Naive B cell (primary cell): ENCODE measurements at regions not wholly inside any gene's neighbourhood (a gene's known extent, or its start where the extent isn't known, plus 50 kb on each side); places are given as distances from the start of the nearest gene placed in this dataset.

Experiments
- ATAC-seq, 2 donors: fragments of 150-1000 bp; cut with Tn5 transposase; 2 replicates each; pipeline ENCODE4 v1.10.0; 2021; ENCODE audit warnings: low read depth in 2 of 2, mild to moderate bottlenecking in 2 of 2, moderate library complexity in 2 of 2
- DNase-seq: peaks from one replicate; pipeline ENCODE4 v3.0.0; 2022
- H3K27ac Mint-ChIP-seq, 6 donors: one replicate each; pipeline ENCODE4 v1.8.0; 2020 to 2022; ENCODE audit warnings: mild to moderate bottlenecking in 6 of 6, mixed read lengths in 6 of 6, moderate library complexity in 5 of 6, inconsistent platforms in 2 of 6
- H3K27me3 Mint-ChIP-seq, 3 donors: one replicate each; pipeline ENCODE4 v1.8.0; 2021 to 2022; ENCODE audit warnings: mixed read lengths in 3 of 3, mild to moderate bottlenecking in 1 of 3
- H3K36me3 Mint-ChIP-seq, 2 donors: one replicate each; pipeline ENCODE4 v1.8.0; 2020 to 2022; ENCODE audit warnings: mixed read lengths in 2 of 2, inconsistent platforms in 1 of 2, mild to moderate bottlenecking in 1 of 2
- H3K4me1 Mint-ChIP-seq, 3 donors: one replicate each; pipeline ENCODE4 v1.8.0; 2020 to 2022; ENCODE audit warnings: mixed read lengths in 3 of 3, inconsistent platforms in 1 of 3, mild to moderate bottlenecking in 1 of 3, moderate library complexity in 1 of 3
- H3K4me3 Mint-ChIP-seq, 8 donors: one replicate each; pipeline ENCODE4 v1.8.0; 2020 to 2022; ENCODE audit warnings: mild to moderate bottlenecking in 8 of 8, mixed read lengths in 8 of 8, moderate library complexity in 8 of 8, inconsistent platforms in 2 of 8
- H3K9me3 Mint-ChIP-seq, 7 donors: one replicate each; pipeline ENCODE4 v1.8.0; 2020 to 2022; ENCODE audit warnings: mixed read lengths in 7 of 7, mild to moderate bottlenecking in 5 of 7, inconsistent platforms in 2 of 7, moderate library complexity in 1 of 7

GRCh38 chr2:204171432-204172144 lies 235.0 kb downstream of the ICOS start:
- DNase-seq (no peak), ATAC-seq (no peak)
- Mint-ChIP-seq H3K27me3 (peaks cover 0 to 8% (median 0%) of the 10 kb centered on the region in 3 donors), H3K4me3 (no peak overlapping the region), H3K27ac (no peak overlapping the region), H3K36me3 (no peaks in the 10 kb centered on the region), H3K4me1 (no peaks in the 10 kb centered on the region), H3K9me3 (peaks cover 0 to under 1% (median 0%) of the 10 kb centered on the region in 7 donors)

DNA sequence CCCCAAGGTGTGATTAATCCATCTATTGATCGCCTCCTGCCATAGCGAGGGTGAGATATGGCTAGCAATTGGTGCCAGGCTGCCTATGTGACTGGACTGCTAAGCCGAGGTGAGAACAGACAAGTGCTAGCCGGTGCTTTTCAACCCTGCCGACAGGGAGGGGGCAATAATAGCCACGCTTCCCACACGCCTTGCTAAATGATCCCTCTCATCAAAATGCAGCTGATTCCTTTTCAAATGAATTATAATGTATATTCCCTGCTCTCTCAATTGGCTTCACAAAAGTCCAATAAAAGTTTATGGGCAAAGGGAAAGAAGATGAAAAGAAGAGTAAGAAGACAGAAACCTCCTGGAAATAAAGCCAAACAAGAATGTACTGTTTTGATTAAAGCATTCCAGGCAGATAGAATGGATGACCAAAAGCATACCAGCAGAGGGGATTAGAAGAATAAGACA lies 235.6 kb downstream of the ICOS start:
- Mint-ChIP-seq H3K27me3 (peaks cover 0 to 8% (median 0%) of the 10 kb centered on the region in 3 donors), H3K36me3 (no peaks in the 10 kb centered on the region), H3K4me3 (no peak overlapping the region), H3K9me3 (no peaks in the 10 kb centered on the region), H3K27ac (no peak overlapping the region), H3K4me1 (no peaks in the 10 kb centered on the region)
- no peak for DNase-seq
- no peak for ATAC-seq

DNA sequence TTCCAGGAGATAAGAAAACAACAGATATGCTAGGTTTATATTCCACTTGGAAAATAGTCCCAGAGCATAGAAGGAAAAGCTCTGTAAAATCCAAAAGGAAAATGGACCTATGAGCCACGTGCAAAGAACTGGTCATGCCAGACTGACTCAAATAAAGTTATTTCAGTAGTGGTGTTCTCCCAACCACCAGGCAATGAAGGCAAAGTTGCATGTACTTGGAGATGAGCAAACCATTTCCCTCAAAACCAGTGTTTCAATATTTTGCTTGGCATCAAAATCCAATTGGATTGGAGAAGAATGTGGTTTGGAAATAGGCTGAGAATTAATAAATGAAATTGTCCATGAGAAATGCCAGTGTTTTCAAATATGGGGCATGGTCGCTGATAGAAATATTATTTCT lies 237.5 kb downstream of the ICOS start:
- no peak overlapping the region for H3K4me3 Mint-ChIP-seq
- H3K36me3 Mint-ChIP-seq: no peaks in the 10 kb centered on the region
- H3K27me3 Mint-ChIP-seq: peaks cover 0 to 9% (median 6%) of the 10 kb centered on the region in 3 donors
- H3K27ac Mint-ChIP-seq: no peak overlapping the region
- H3K4me1 Mint-ChIP-seq: no peaks in the 10 kb centered on the region
- DNase-seq (no peak), ATAC-seq (no peak)
- H3K9me3 Mint-ChIP-seq: peaks cover 0 to 4% (median 0%) of the 10 kb centered on the region in 7 donors

DNA sequence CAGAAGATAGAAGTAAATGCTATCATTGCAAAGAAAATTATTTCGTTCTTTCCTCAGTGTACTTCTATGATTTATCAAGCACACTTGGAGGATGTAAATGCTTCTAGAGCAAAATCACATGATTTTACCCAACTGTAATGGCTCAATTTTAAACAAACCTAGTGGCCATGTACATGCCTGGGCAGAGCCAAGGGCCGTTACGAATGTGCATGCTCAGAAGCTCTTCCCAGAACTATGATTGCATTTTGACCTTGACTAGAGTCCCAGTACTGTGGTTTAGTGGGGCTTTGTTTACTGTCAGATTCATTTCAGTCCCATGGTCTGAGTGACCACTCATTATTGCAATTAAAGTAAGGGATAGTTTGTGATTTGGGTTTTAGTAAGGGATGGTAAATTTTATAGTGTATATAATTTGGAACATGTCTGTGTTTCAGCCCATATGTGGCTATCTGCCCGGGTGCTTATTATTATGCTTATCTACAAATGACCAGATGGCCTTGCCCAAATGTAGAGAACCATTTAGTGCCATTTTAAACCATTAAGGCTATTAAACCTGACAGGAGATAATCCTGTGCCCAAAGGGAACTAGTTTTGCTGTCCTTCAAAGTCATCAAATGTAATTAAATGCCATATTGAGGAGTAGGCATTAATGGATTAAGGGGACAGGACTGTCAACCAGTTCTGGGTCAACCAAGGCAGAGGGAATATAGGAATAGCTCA lies 239.1 kb downstream of the ICOS start:
- Mint-ChIP-seq H3K27me3 (peaks cover 0 to 9% (median 6%) of the 10 kb centered on the region in 3 donors), H3K4me3 (no peak overlapping the region), H3K27ac (no peak overlapping the region), H3K9me3 (peaks cover 0 to 4% (median 0%) of the 10 kb centered on the region in 7 donors), H3K36me3 (no peaks in the 10 kb centered on the region), H3K4me1 (no peaks in the 10 kb centered on the region)
- ATAC-seq: no peak
- DNase-seq: no peak

DNA sequence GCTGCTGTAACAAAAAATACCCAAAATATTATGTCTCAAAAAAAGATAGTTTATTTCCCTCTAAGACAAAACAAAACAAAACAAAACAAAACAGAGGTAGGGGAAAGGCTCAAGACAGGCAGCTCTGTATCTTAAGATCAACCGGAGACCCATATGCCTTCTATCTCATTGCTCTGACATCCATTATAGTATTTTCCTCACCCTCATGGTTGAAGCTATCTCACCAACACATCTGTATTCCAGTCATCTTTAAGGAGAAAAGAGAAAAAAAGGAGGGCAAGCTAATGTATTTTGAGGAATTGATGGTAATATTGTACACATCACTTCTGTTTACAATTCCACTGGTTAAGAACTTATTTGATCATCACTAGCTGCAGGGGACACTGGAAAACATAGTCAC lies 239.7 kb downstream of the ICOS start:
- H3K27me3 Mint-ChIP-seq: peaks cover 0 to 9% (median 6%) of the 10 kb centered on the region in 3 donors
- ATAC-seq (no peak), DNase-seq (no peak)
- no peaks in the 10 kb centered on the region for H3K4me1 Mint-ChIP-seq
- no peak overlapping the region for H3K27ac Mint-ChIP-seq
- no peaks in the 10 kb centered on the region for H3K36me3 Mint-ChIP-seq
- peaks cover 0 to 4% (median 0%) of the 10 kb centered on the region in 7 donors for H3K9me3 Mint-ChIP-seq
- H3K4me3 Mint-ChIP-seq: no peak overlapping the region

DNA sequence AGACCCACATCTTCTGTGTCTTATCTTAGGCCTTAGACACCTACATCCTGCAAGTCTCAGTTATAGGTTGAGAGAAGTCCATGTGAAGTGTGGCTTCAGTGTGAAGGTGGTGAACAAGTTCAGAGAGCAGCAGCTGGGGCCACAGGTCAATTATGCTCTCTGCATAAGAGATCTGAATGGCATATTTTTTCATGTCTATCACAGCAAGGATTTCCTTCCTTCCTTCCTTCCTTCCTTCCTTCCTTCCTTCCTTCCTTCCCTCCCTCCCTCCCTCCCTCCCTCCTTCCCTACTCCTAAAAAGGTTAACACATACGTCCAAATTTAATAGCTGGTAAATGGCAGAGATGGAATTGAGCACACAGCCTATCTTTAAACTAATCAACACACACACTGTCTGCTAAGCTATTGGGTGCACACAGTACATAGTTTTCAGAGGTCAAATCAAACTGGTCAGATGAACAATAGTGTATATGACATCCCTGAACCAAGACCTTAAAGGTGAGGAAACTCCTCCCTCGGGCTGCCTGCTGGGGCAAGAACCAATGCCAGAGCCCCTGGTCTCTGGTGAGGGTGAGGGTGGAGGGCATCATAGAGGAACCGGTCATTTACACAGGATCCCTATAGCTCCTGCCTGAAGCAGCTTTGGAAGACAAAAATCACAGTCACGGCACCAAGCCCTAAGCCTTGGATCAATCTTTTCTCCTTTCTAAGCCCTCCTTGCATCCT lies 240.9 kb downstream of the ICOS start:
- H3K4me3 Mint-ChIP-seq: no peak overlapping the region
- ATAC-seq (no peak), DNase-seq (no peak)
- peaks cover 0 to 4% (median 0%) of the 10 kb centered on the region in 7 donors for H3K9me3 Mint-ChIP-seq
- H3K27me3 Mint-ChIP-seq: peaks cover 0 to 17% (median 6%) of the 10 kb centered on the region in 3 donors
- H3K36me3 Mint-ChIP-seq: no peaks in the 10 kb centered on the region
- no peak overlapping the region for H3K27ac Mint-ChIP-seq
- H3K4me1 Mint-ChIP-seq: no peaks in the 10 kb centered on the region

DNA sequence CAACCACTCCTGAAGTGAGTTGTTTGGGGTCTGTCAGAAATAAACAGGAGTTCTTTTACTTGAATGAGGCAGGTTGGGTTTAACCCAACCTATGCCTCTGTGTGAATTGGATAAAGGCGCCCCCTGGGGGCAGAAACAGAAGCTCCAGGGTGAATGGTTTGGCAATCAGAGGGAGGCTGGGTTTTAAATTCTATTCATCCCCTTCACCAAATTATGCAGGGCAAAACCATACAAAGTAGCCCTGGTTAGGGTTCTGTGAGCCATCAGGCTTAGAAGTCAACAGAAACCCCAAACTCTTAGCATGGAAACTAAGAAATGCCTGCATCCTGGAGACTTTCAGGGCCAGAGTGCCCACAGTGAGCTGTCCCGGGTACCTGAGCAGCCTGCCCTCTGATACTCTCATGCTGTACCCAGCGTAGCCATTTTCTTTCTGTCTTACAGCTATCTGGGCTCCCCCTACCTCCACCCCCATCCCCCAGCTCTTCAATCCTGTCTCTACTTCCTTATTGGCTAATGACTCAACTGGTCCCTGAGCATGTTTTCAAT lies 241.5 kb downstream of the ICOS start:
- DNase-seq: no peak
- H3K4me3 Mint-ChIP-seq: no peak overlapping the region
- H3K27me3 Mint-ChIP-seq: peaks cover 0 to 17% (median 6%) of the 10 kb centered on the region in 3 donors
- ATAC-seq: no peak
- H3K9me3 Mint-ChIP-seq: peaks cover 0 to 4% (median 0%) of the 10 kb centered on the region in 7 donors
- H3K36me3 Mint-ChIP-seq: no peaks in the 10 kb centered on the region
- H3K4me1 Mint-ChIP-seq: no peaks in the 10 kb centered on the region
- H3K27ac Mint-ChIP-seq: no peak overlapping the region

DNA sequence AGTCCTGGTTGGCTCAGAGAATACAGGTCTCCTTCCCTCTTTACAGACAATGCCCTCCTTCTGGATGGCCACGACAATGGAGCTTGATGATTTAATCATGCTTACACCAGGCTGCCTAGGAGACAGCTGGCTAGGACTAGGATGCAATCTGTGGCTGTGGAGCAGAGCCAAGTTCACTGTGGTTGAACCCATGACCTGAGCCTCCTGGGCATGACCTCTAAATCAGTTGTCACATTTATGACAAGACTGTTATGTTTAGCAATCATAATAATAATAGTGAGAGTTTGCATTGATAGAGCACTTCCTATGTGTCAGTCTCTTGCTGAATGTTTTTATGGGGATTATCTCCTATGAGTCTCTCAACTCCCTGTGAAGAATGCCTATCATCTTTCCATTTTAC lies 244.1 kb downstream of the ICOS start:
- Mint-ChIP-seq H3K27ac (no peak overlapping the region), H3K36me3 (no peaks in the 10 kb centered on the region), H3K4me3 (no peak overlapping the region), H3K9me3 (peaks cover 0 to 4% (median 0%) of the 10 kb centered on the region in 7 donors), H3K27me3 (peaks cover 0 to 17% (median 6%) of the 10 kb centered on the region in 3 donors), H3K4me1 (no peaks in the 10 kb centered on the region)
- DNase-seq (no peak), ATAC-seq (no peak)

- no peak overlapping the region for H3K4me3 Mint-ChIP-seq
- ATAC-seq (no peak), DNase-seq (no peak)
- no peaks in the 10 kb centered on the region for H3K36me3 Mint-ChIP-seq
- peaks cover 0 to 6% (median 0%) of the 10 kb centered on the region in 7 donors for H3K9me3 Mint-ChIP-seq
- no peaks in the 10 kb centered on the region for H3K4me1 Mint-ChIP-seq
- H3K27me3 Mint-ChIP-seq: peaks cover 0 to 18% (median 1%) of the 10 kb centered on the region in 3 donors
- H3K27ac Mint-ChIP-seq: no peak overlapping the region
Measured at GRCh38 chr2:204183608-204184007, 247.0 kb downstream of the ICOS start.

DNA sequence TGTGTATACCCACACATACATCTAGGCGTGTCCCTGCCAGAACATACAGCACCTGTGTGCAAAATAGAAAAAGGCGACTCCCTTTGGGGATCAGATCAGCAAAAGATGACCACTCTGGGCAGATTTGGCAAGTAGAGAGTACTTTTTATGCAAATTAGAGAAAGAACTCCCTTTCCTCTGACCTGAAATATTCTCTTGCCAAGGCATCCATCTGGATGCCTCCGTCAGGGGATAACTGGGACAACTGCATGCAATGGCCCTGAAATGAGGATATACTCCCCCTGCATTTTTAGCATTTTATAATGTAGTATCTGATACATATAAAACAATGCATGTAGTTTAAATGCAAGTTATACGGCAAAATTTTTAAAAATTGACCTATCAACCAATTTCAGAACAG lies 247.7 kb downstream of the ICOS start:
- Mint-ChIP-seq H3K4me3 (no peak overlapping the region), H3K27me3 (peaks cover 0 to 21% (median 0%) of the 10 kb centered on the region in 3 donors), H3K27ac (no peak overlapping the region), H3K36me3 (no peaks in the 10 kb centered on the region), H3K4me1 (no peaks in the 10 kb centered on the region), H3K9me3 (peaks cover 0 to 8% (median 0%) of the 10 kb centered on the region in 7 donors)
- no peak for ATAC-seq
- no peak for DNase-seq

DNA sequence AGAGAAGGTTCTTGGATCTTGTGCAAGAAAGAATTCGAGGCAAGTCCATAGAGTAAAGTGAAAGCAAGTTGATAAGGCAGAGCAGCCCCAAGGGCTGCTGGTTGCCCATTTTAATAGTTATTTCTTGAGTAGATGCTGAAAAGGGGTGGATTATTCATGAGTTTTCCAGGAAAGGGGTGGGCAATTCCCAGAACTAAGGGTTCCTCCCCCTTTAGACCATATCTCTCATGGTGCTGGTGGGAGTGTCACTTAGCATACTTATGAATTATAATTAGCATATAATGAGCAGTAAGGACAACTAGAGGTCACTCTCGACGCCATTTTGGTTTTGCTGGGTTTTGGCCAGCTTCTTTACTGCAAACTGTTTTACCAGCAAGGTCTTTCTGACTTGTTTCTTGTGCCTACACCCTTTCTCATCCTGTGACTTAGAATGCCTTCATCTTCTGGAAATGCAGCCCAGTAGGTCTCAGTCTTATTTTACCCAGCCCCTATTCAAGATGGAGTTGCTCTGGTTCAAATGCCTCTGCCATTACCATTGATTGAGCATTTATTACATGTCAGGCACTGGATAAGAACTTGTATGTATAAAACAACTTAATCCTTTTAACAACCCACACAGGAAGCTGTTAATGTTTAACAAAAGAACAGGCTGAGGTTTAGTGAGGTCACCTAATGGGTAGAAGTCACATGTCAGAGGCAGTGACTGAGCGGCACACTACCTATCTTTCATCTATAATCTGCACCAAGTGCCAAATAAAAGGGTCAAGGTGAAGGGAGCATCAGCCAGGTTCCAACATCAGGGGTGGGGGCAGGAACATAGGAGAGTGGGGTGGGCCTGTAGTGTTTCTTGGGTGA lies 250.9 kb downstream of the ICOS start:
- Mint-ChIP-seq H3K4me3 (no peak overlapping the region), H3K27me3 (peaks cover 0 to 13% (median 0%) of the 10 kb centered on the region in 3 donors), H3K36me3 (no peaks in the 10 kb centered on the region), H3K4me1 (no peaks in the 10 kb centered on the region), H3K9me3 (peaks cover 0 to 8% (median 0%) of the 10 kb centered on the region in 7 donors), H3K27ac (no peak overlapping the region)
- DNase-seq: no peak
- no peak for ATAC-seq

GRCh38 chr2:204191574-204191973 lies 255.0 kb downstream of the ICOS start:
- H3K27me3 Mint-ChIP-seq: peaks cover 4 to 24% (median 6%) of the 10 kb centered on the region in 3 donors
- ATAC-seq: no peak
- peaks cover 0 to 8% (median 0%) of the 10 kb centered on the region in 7 donors for H3K9me3 Mint-ChIP-seq
- DNase-seq: no peak
- no peaks in the 10 kb centered on the region for H3K36me3 Mint-ChIP-seq
- H3K27ac Mint-ChIP-seq: no peak overlapping the region
- H3K4me1 Mint-ChIP-seq: no peaks in the 10 kb centered on the region
- H3K4me3 Mint-ChIP-seq: no peak overlapping the region
